ENCODE measurements at regions not wholly inside any gene's neighbourhood (a gene's known extent, or its start where the extent isn't known, plus 50 kb on each side); places are given as distances from the start of the nearest gene placed in this dataset.

DNA sequence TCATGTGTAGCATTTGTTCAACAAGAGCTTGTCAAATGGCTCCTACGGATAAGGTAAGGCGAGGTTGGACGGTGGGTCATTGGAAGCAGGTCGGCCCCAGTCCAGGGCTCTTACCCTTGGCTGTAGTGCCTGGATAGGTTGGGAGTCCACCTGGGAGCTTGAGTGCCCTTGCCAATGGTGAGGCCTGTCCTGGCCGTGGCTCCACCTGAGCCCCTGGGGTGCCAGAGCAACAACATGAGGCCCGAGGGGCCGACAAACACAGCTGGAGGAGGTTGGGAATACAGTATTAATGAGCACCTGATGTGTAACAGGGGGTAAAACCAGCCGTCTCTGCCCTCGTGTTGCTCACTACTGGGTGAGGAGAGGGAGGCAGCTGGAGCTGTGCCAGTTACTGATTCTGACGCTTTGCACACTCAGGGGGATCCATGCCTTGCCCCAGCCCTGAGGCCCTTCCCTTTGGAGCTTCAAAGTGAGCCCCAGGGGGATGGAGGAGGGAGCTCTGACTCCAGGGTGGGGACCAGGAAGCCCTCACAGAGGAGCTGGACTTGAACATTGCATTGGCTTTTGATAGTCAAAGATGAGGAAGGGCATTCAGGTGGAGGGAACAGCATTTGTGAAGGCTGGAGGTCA, 87.2 kb downstream of the RHOB start:
- TF ChIP-seq TCF12 (IDR thresholded peaks at IDR 0.05; ENCODE audit: low read depth) (no peak), NFIC (IDR thresholded peaks at IDR 0.05) (no peak), REST (IDR thresholded peaks at IDR 0.05; ENCODE audit: low read depth) (no peak), YY1 (IDR thresholded peaks at IDR 0.05; ENCODE audit: low read depth) (no peak), EGR1 (IDR thresholded peaks at IDR 0.05) (no peak)

GRCh38 chr2:20534913-20535801, 88.3 kb downstream of the RHOB start:
- TF ChIP-seq, protein P1, sequence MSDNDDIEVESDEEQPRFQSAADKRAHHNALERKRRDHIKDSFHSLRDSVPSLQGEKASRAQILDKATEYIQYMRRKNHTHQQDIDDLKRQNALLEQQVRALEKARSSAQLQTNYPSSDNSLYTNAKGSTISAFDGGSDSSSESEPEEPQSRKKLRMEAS (IDR thresholded peaks at IDR 0.05): no peak
- no peak for TF ChIP-seq TCF12 (IDR thresholded peaks at IDR 0.05; ENCODE audit: low read depth)
- no peak for TF ChIP-seq TAF1 (IDR thresholded peaks at IDR 0.05; ENCODE audit: low read depth)

DNA sequence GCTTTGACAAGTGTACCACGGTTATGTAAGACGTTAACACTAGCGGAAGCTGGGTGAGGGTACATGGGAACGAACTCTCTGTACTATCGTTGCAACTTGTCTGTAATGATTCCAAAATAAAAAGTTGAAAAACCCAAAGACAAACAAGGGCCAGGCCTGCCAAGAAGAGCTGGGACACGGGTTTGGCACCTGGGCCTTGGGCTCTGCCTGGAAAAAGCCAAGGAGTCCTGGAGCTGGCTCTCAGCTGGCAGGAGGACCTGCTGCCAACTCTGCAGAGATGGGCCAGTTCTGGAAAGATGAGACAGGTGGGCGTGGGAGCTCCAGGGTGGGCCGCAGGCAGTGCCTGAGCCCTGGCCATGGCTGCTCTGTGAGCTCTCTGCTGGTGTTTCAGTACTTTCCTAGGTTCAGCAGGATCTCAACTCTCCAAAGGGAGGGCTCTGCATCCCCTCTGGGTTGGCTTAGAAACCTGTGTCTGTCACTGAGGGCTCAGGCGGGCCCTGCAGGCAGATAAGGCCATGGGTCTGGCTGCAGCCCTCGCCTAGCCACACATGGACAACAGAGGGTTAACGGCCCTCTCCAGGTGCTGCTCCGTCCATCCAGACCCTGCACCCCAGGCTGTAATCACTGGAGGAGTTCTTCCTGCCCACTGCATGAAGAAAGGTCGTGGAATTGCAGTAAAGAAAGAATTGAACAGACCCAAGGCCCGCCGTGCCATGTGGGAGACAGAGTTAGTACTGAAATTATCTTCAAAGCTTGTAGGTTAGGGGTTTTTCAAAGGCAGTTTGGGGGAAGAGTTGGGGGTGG, 89.9 kb downstream of the RHOB start:
- TF ChIP-seq YY1 (IDR thresholded peaks at IDR 0.05; ENCODE audit: low read depth) (no peak), TEAD4 (IDR thresholded peaks at IDR 0.05) (no peak), EP300 (IDR thresholded peaks at IDR 0.05; ENCODE audit: borderline replicate concordance) (no peak), CREB1 (IDR thresholded peaks at IDR 0.05; ENCODE audit: low read depth) (no peak), ZBTB7A (IDR thresholded peaks at IDR 0.05; ENCODE audit: low read depth) (no peak), RAD21 (IDR thresholded peaks at IDR 0.05; ENCODE audit: low read depth) (no peak), CEBPB (IDR thresholded peaks at IDR 0.05) (no peak), REST (IDR thresholded peaks at IDR 0.05; ENCODE audit: low read depth) (no peak), TAF1 (IDR thresholded peaks at IDR 0.05; ENCODE audit: low read depth) (no peak), NFIC (IDR thresholded peaks at IDR 0.05) (no peak), EGR1 (IDR thresholded peaks at IDR 0.05) (no peak), TCF12 (IDR thresholded peaks at IDR 0.05; ENCODE audit: low read depth) (no peak), FOXM1 (IDR thresholded peaks at IDR 0.05; ENCODE audit: borderline replicate concordance, low read depth) (no peak)
- TF ChIP-seq, protein P1 (IDR thresholded peaks at IDR 0.05): no peak
- TF ChIP-seq, protein P2, sequence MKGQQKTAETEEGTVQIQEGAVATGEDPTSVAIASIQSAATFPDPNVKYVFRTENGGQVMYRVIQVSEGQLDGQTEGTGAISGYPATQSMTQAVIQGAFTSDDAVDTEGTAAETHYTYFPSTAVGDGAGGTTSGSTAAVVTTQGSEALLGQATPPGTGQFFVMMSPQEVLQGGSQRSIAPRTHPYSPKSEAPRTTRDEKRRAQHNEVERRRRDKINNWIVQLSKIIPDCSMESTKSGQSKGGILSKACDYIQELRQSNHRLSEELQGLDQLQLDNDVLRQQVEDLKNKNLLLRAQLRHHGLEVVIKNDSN (IDR thresholded peaks at IDR 0.05): no peak

DNA sequence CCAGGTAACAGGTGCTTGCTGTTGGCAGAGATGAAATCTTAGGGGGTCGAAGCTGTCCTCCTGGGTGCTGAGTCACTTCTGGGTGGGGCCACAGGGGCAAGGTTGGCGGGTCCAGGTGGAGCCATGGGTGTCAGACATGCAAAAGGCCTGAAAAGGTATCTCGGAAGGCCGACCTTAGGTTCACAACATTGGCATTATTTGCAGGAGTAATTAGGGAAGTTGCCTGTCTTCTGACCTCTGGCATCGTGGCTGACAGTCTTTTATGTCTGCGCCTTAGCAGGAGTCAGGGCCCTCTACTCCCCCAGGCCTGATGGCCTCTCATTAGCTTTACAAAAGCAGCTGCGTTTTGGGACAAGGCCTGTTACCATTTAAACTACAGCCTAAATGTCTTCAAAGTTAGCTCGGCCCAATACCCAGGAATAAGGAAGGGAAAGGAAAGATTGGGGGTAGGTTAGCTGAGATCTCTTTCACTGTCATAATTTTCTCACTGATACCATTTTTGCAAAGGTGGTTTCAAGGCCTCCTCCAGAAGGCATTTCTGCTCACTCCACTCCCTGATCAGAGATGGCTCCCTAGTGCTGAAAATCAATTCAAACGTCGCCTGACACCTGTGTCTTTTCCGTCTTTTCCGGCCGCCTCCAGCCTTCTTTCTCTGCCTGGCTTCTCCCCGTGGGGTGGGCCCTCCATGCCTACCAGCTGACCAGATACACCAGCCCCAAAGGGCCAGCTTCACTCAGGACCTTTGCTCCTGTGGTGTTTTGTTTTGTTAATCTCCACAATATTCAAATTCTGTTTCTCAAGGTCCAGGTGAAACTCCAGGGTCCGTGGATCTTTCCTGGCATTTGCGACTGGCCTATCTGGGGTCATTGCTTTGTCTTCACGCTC, 90.8 kb downstream of the RHOB start:
- TF ChIP-seq RAD21 (IDR thresholded peaks at IDR 0.05; ENCODE audit: low read depth): no peak
- TF ChIP-seq NFIC (IDR thresholded peaks at IDR 0.05): no peak
- no peak for TF ChIP-seq FOXM1 (IDR thresholded peaks at IDR 0.05; ENCODE audit: borderline replicate concordance, low read depth)
- no peak for TF ChIP-seq ZBTB7A (IDR thresholded peaks at IDR 0.05; ENCODE audit: low read depth)
- no peak for TF ChIP-seq YY1 (IDR thresholded peaks at IDR 0.05; ENCODE audit: low read depth)
- TF ChIP-seq CEBPB (IDR thresholded peaks at IDR 0.05): no peak
- no peak for TF ChIP-seq EGR1 (IDR thresholded peaks at IDR 0.05)
- TF ChIP-seq, protein P2 (IDR thresholded peaks at IDR 0.05): no peak
- TF ChIP-seq, protein P1 (IDR thresholded peaks at IDR 0.05): no peak
- no peak for TF ChIP-seq TCF12 (IDR thresholded peaks at IDR 0.05; ENCODE audit: low read depth)
- no peak for TF ChIP-seq REST (IDR thresholded peaks at IDR 0.05; ENCODE audit: low read depth)
- no peak for TF ChIP-seq CREB1 (IDR thresholded peaks at IDR 0.05; ENCODE audit: low read depth)
- TF ChIP-seq EP300 (IDR thresholded peaks at IDR 0.05; ENCODE audit: borderline replicate concordance): no peak
- no peak for TF ChIP-seq TEAD4 (IDR thresholded peaks at IDR 0.05)
- TF ChIP-seq TAF1 (IDR thresholded peaks at IDR 0.05; ENCODE audit: low read depth): no peak
